CD1c-positive myeloid dendritic cell (primary cell): ENCODE measurements at regions not wholly inside any gene's neighbourhood (a gene's known extent, or its start where the extent isn't known, plus 50 kb on each side); places are given as distances from the start of the nearest gene placed in this dataset.

ENCODE experiments used
- DNase-seq: peaks from one replicate; pipeline ENCODE4 v3.0.0-alpha.2; 2016; ENCODE audit errors: extremely low spot score

DNA sequence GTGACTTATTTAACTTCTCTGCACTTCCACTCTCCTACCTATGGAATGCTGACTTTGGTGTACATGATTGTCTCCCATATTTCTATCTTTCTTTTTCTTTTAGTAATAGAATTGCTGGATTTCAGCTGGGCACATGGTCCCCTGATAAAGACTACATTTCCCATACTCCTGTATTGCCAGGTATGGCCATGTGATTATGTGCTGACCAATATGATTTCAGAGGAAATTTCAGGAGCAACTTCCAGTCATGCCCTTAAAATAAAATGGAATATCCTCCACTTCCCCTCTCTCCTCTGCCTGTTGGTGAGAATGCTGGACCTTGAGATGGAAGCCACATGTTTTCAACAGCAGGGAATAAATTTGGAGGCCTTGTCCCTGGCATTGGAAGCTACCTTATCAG, 130.7 kb upstream of the IGSF21 start:
- DNase-seq: no peak

GRCh38 chr1:17978016-17978415, 129.6 kb upstream of the IGSF21 start:
- DNase-seq: no peak

DNA sequence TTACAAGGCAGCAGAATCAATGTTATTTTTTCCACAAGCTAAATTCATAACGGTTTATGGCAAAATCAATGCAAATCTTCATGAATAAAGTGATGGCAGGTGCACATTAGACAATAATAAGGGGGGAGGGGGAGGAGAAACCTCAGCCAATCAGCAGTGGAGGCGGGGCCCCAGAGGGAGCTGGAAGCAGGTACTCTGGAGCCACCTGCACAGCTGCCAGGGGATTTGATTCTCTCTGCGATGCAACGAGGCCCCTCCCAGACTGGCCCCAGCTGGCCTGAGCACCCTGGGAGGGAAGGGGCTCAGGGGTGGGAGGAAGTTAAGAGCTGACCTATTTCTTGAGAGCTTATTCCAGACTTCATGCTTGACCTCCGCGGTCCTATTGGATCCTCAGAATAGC, 127.8 kb upstream of the IGSF21 start:
- no peak for DNase-seq

GRCh38 chr1:17982197-17982596, 125.4 kb upstream of the IGSF21 start:
- DNase-seq: no peak

DNA sequence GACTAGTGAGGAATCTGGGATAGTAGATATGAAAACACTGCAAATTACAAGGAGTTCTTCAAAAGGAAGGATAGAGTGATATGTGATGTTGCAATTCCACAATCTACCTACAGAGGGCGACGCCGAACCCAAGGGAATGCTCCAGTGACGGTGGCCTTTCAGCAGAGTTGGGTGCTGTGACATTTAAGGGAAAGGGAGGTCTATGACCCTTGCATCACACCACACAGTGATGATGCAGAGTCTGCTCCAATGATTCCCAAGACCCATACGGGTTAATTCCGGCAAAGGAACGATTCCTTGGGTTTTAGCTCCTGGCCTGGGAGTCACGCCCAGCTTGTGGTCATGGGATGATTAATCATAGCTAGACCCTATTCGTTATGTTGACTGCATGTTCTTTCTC, 123.0 kb upstream of the IGSF21 start:
- peak; percentile 22 for DNase-seq

DNA sequence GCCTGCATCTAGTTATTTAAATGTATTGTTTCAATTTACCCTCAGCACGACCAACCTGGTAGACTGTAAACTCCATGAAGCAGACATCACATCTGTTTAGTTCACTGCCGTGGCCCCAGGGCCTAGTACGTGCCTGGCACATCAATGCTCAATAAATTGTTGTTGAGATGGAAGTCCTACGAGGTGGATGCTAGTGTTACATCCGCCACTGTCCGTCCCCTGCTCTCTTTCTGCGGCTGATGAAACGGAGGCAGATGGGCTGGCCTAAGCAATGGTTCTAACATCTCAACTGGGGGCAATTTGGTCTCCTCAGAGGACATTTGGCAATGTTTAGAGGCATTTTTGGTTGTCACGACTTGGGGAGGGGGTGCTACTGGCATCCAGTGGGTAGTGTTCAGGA, 121.4 kb upstream of the IGSF21 start:
- no peak for DNase-seq

- DNase-seq: no peak
Measured at GRCh38 chr1:17990401-17990800, 117.2 kb upstream of the IGSF21 start.

DNA sequence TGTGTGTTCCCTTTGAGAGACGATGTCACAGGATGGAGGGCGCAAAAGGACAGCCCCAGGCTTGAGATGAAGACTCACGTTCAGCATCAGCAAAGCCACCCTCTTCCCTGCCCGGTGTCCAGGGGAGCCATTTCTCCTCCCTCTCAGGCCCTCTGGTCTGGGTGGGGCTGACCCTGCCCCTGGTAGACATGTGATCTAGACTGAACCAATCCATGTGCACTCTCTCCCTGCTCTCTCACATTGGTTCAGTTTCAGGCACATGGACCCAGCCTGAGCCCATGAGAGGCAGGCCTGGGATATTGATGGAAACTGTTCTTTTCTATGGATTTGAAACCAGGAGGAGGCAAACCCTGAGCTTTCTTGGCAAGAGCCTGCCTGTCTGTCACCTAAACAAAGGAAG, 115.6 kb upstream of the IGSF21 start:
- no peak for DNase-seq

- no peak for DNase-seq
Measured at GRCh38 chr1:17992800-17993199, 114.8 kb upstream of the IGSF21 start.

DNA sequence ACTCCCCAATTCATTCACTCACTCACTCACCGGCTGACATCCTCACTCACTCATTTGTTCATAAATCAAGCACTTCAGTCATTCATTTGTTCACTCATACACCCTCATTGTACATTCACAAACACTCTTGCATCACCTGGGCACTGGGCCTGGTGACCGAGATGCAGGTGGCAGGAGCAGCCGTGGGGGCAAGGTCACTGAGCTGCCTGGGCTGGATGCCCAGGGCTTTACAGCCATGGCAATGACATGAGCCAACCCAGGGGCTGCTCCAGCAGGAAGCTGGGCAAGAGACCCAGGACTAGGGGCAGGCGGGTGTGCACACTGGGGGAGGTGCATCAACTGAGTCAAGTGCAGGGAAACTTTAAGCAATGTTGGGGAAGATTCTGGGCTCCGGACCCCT, 113.6 kb upstream of the IGSF21 start:
- DNase-seq: no peak

DNA sequence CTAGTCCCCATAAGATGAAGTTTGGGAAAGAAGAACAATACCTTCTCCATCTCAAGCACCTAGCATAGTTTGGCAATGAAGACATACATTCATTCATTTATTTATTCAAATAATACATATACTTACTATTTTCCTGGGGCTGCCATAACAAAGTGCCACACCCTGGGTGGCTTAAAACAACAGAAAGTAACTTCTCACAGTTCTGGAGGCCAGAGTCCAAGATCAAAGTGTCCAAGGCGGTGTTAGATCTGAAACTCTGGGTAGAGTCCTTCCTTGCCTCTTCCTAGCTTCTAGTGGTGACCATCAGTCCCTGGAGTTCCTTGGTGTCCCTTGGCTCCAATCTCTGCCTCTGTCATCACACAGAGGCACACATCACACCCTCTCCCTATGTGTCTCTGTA, 112.1 kb upstream of the IGSF21 start:
- no peak for DNase-seq

DNA sequence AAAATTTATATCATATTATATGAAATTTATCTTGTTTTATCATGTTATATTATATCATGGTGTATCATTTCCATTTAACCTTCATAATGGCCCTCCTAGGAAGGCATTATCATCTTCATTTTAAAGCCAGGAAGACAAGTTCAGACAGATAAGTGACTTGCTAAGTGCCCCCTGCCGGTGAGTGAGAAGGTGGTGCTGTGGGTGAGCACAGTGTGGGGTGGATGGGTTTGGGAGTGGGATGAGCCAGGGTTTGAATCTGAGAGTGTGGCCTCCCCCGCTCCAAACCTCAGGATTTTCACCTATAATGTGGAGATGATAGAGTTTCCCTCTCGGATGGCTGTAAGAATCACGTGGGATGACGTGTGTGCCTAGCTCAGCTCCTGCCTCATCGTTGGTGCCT, 108.7 kb upstream of the IGSF21 start:
- DNase-seq: no peak

- no peak for DNase-seq
Measured at GRCh38 chr1:17999884-18000283, 107.7 kb upstream of the IGSF21 start.

GRCh38 chr1:18001725-18002124, 105.9 kb upstream of the IGSF21 start:
- no peak for DNase-seq

DNA sequence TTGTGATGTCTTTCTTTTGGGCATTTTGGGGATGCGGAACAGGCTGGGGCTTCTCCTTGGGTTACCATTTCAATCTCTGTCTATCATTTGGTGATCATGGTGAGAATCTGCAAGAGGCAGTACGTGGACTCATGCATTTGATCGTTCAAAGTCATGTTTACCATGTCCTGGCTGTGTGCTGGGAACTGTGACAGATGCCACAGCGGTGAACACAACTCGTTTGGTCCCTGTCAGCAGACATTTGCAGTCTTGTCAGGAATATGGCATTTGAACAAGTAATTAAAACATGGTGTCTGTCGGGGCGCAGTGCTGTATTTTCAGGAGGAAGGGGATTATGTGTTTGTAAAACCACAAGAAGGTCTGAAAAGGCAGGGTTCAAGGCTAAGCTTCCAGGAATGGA, 103.3 kb upstream of the IGSF21 start:
- DNase-seq: no peak

DNA sequence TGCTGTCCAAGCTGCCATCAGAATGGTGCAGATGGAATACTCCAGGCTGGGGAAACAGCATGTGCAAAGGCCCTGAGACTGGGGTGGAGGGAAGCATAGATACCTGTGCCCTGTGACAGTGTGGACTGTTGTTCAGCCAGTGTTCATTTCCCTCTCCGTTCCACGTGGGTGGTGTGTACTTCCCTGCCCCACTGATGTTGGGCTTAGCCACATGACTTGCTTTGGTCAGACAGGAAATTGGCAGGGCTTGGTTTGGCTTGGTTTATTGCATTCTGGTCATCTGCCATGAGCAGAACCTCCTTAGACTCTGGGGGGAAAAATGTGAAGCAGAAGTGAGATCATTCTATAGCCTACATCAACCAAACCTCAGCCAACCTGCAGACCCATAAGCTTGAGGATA, 102.4 kb upstream of the IGSF21 start:
- no peak for DNase-seq

DNA sequence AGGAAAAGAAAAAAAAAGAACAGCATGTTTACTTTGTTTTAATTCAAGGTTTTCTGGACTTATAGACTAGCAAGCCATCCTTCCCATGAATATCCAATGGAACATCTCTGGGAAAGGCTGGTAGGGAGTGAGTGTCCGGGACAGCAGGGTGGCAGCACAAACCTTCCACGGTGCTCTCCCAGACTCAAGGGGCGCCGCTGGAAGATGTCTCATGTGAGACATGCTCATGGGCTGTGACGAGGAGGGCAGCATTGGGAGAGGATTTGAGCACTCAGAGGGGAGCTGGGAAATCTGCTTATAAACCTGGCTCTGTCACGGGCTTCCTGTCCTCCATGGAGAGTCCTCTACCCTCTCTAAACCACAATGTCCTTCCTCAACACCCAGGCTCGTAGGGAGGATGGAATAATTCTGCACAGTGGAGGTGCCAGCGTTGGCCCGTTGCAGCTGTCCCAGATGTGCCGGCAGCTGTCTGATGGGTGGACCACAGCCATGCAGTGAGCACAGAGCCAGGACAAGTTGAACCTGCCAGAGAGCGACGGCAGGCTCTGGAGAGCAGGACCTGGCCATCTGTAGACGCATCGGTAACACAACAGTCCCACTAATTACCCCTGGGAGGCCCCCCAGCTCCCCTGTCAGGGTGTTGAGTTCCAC, 100.1 kb upstream of the IGSF21 start:
- no peak for DNase-seq

DNA sequence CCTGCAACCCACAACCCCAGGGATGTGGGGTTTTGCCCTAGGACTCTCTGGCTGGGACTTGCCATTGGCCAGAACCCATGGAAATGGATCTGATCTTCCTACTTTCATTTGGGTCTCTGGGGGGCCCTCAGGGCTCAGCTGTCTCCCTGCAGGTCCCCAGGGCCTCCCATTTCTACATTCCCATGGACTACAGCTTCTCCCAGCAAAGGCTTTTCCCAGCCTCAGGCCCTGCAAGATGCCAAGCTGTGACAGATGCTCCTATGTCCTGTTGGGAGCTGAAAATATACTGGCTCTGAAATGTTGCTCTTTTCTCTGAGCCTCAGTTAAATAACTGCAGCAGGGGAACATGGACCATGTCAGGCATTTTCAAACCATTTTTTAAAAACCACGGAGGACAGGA, 99.5 kb upstream of the IGSF21 start:
- no peak for DNase-seq

GRCh38 chr1:18009055-18009454, 98.5 kb upstream of the IGSF21 start:
- DNase-seq: no peak

DNA sequence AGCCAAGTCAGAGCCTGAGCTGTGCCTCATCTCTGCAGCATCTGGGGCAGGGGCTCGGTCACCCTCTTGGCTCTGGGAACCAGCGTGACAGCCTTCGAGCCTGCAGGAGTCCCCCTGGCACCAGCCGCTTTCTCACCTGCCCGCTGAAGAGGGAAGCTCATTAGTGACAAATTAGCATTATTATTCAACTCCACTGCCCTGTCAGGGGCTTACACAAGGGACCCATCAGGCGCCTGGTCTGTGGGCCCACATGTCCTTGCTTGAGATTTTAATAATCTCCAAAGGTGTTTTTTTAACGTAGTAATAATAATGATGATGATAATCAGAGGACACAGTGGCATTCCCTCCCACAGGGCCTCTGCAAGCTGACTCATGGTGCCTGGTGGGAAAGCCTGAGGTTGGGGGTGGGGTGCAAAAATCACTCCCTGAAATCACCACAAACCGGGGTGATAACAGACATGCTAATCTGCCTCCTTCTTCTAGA, 98.1 kb upstream of the IGSF21 start:
- no peak for DNase-seq

GRCh38 chr1:18010408-18010807, 97.2 kb upstream of the IGSF21 start:
- no peak for DNase-seq

DNA sequence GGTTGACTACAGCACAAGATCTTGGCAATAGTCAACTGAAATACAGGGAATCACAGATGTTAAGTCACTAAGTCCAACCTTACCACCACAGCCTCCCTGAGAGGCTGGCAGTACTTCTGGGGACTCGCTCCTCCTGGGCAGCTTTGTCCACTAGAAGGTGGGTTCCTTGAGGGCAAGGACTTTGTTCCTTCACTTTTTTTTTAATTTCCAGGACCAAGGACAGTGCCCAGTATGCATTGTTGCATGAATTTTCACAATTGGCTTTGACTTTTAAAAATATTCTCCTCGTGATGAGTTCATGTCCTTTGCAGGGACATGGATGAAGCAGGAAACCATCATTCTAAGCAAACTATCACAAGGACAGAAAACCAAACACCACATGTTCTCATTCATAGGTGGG, 96.7 kb upstream of the IGSF21 start:
- no peak for DNase-seq

DNA sequence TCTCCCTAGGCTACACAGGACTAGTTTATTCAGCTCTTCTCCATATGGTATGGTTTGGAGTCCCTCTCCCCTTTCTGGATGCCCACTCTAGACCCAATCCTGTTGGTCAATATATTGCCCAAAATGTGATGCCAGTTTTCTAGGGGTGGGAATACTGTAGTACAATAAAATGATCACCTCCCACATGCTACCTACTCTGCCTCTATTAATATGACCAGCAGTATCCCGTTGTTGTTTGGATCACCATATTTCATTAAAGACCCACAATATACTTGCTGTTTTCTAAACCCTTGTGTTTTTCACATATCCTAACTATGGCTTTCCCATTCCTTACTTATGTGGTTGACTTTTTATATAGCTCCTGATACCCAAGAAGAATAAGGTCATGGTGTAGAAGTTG, 95.9 kb upstream of the IGSF21 start:
- DNase-seq: no peak

DNA sequence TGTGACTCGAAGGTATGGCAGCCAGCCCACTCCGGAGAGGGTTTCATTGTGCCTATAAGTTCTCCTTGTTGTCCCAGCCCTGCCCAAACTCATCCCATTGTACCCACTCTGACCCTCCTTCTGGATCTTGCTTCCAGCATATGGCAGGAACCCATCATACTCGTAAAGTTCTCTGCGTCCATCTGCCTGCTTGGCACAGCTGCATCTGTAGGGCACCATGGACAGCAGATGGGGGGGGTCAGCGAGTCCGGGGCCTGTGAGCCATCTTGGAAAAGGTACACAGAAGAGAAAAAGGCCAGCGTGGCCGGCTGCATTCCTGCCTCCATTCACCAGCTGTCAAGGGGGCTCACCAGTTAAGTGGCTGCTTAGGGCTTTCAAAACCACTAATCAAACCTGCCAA, 94.9 kb upstream of the IGSF21 start:
- no peak for DNase-seq
